HG03280 (cell line): ENCODE measurements at regions not wholly inside any gene's neighbourhood (a gene's known extent, or its start where the extent isn't known, plus 50 kb on each side); places are given as distances from the start of the nearest gene placed in this dataset.

Experiments
- ATAC-seq: cut with Tn5 transposase; IDR thresholded peaks from one replicate; pipeline ENCODE4 v1.9.1; 2021; ENCODE audit warnings: mild to moderate bottlenecking, moderate library complexity; ENCODE audit not compliant: unreplicated experiment

DNA sequence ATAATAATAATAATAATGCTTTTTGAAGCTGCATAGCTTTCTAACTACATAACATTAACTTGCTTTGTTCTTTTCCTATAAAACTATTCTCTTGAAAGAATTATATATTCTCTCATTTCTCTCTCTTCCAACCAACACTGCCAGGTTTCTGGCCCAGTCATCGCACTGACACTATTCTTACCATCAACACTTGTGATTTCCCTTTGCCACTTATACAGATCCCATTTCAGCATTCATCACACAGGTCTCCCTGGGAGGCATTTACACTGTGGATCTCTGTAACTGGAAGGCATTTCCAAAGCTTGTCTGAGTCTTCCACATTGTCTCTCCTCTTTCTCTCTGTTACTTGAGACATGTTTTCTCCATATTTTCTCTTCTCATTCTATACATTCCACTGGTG, 777.8 kb upstream of the ACO1 start:
- no peak for ATAC-seq

GRCh38 chr9:31608416-31608815, 776.0 kb upstream of the ACO1 start:
- no peak for ATAC-seq

DNA sequence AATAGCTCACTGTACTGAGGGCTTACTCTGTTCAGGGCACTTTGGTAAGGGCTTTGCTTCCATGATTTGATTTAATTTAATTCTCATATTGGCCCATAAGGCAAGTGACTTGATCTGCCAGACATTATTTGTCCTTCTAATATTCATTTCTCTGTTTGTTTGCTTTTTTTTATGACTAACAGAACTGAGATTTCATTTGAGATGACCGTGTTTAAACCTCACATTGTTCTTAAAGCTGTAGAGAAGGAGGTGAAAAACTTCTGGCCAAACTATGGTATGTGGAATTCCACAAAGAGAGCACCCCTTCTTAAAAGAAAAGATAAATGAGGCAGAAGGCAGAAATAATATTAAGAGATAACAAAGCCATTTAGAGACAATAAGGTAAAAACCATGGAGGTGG, 775.6 kb upstream of the ACO1 start:
- no peak for ATAC-seq

DNA sequence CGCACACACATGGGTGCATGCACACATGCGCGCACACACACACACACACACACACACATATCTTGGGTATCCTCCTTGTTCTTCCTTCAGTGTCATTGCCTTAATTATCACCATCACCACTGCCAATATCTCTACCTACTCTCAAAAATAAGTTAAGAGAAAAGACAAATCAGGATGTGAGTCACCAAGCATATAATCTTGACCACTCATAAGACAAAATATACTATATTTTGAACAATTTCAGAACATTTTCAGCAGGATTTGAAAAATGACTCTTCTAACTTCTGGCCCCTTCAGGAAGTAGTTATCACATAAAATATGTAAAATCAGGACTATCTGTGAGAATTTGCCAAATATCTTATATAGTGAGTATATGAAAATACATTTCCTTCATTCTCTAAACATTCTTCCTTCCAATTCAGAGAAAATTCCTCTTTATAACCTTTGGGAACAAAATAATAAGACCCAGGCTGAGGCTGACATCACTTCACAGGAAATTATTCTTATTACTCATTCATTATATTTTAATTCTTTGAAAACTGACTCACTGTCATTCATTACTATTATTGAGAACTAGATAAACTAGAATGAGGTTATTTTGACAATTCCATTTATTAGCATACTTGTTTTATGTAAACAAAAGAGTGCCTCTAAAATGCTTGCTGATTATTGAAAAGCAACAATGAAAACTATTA, 772.0 kb upstream of the ACO1 start:
- no peak for ATAC-seq

DNA sequence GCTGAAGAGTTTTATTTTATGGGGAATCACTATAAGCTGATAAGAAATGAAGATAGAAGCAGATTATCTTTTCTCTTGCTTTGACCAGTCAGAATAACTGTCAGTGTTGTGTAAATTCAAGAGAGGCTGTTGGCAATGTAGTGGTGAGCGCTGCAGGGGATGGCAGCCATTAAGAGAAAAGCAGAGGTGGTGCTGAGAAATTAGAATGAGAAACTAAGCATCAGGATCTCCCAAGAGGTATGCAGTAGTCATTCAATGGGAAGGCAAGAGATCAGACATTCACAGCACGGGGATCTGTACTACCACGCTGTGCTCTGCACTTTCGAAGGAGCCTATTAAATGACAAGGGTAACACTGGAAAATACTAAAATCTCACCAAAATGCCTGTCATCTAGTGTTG, 768.5 kb upstream of the ACO1 start:
- no peak for ATAC-seq

GRCh38 chr9:31623511-31623910, 760.9 kb upstream of the ACO1 start:
- ATAC-seq: no peak

DNA sequence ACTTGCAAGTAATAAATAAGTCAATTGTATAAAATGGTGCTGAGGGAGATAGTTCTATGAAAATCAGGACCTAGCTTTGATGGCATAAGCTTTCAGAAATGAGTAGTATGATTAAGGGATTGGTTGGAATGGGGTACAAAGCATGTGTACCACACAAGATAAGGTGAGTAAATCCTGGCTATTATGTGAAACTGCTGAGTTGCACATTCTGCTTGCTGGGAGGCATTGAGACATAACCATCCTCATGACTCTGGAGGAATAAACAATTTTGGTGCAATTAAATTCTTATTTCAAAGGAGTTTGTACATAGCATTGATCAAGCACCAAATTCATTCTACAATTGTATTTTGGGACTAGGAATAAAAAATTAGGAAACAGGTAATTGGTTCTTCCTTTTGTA, 755.2 kb upstream of the ACO1 start:
- no peak for ATAC-seq

DNA sequence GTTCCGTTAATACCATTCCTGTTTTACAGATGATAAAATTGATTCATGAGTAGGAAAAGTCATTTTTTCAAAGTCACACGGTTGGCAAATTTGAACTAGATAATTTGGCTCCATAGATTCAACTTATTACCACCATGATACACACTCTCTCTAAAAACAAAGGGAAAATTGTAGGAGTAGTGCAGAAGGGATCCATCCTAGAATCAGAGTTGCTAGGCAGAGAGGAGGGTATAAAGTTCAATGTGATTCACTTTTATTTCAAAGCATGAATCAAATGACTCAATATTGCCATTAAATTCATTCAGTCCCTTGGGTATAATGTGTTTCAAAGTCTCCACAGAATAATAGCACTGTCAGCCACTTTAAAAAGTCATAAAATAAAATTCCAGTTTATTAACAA, 747.2 kb upstream of the ACO1 start:
- ATAC-seq: no peak

GRCh38 chr9:31637861-31638260, 746.6 kb upstream of the ACO1 start:
- no peak for ATAC-seq

DNA sequence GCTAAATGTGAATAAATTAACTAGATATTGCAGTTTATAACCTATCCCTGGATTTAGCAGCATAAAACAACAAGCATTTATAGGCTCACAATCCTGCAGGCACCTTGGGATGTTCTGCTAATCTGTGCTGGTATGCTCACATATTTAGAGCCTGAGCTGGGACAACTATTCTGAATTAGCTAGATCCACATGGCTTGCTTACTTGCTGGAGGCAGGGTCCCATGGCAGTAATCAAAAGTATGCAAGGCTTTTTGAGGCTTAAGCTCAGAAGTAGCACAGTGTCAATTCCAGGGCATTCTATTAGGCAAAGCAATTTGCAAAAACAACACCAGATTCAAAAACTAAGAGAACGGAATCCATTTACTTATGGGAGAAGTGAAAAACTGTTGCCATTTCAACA, 745.0 kb upstream of the ACO1 start:
- ATAC-seq: no peak

DNA sequence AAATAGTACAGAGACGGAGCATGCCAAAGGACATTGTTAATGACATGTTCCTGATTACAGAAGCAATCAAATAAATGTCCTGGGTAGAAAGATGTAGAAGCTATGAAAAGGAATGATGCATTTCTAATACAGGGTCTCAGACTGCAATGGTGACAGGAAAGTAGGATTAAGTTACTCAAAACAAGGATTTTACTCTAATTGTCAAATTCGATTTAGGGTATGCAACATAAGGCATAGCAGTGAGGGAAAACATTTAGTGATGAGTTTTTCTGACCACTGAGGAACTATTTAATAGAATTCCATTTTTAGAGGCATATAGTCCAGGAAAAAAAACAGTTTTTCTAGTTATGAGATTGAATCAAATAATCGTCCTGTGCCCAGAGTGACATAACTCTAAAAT, 715.1 kb upstream of the ACO1 start:
- ATAC-seq: no peak

GRCh38 chr9:31671011-31671410, 713.4 kb upstream of the ACO1 start:
- ATAC-seq: no peak

DNA sequence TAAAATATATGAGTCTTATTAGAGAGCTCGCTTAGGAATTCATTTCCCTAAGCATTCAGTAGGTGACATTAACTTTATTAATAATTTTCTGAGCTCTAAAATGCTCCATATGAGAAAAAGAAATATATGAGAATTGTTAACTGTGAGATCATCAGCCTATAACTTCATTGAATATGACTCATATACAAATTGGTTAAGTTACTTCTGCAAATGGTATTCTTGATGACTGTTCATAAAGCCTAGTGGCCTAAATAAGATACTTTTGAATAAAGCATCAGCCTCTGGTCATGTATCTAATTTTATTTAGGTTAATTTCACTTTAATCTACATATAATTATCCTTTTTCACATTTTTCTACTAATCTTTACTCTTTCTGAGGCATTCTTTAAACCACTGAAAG, 710.2 kb upstream of the ACO1 start:
- ATAC-seq: no peak

- no peak for ATAC-seq
These were observed 707.0 kb upstream of the ACO1 start for GRCh38 chr9:31677415-31677814.

DNA sequence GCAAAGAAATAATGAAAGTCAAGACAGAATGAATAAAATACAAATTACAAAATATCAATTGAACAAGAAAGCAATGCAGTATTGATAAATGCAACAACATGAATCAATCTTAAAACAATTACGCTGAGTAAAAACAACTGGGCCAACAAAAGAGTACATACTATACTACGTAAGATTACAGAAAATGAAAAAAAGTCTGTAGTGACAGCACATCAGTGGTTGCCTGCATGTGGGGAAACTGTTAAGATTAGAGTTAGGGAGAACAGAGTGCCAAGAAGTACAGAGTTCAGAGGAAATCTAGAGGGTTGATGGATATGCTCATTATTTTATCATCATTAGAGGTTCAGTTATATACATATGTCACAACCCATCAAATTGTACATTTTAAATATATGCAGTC, 706.6 kb upstream of the ACO1 start:
- no peak for ATAC-seq

DNA sequence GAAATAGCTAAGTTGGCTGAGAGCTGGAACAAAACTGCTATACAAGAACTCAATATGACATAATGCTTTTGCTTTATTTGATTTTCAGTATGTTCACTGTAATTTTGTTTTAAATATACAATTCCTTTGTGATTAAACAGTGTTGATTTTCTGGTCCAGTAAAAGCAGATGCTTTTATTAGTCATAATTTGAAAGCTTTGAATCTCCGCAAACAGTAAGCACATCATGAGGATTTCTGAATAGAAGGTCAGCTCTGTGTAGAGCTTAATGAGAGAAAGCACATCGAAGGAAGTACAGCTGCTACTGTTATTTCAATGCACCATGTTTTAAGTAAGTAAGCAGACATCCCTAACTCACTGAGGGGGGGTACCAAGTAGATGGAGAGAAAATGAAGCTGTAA, 701.3 kb upstream of the ACO1 start:
- no peak for ATAC-seq

DNA sequence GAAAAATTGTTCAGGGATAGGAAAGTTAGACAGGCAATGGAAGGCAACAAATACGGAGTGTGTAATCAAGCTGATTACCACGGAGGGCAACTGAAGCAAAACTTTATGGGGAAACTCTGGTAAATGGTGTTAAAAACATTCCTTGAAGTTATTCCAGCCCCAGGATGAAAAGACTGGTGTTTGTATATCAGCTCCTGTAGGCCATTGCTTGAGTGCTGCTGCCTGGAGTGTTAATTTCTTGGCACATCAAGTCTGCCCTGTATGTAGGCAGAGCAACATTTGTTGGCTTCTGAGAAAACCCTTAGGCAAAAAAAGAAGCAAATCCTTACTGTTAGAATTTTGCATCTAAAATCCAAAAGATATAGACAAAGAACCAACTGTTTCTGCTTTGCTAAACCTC, 686.5 kb upstream of the ACO1 start:
- no peak for ATAC-seq

- no peak for ATAC-seq
These were observed 684.6 kb upstream of the ACO1 start for GRCh38 chr9:31699836-31700235.

- no peak for ATAC-seq
These were observed 684.0 kb upstream of the ACO1 start for GRCh38 chr9:31700252-31701045.

- no peak for ATAC-seq
These were observed 681.5 kb upstream of the ACO1 start for GRCh38 chr9:31702957-31703356.

- ATAC-seq: no peak
These were observed 669.2 kb upstream of the ACO1 start for GRCh38 chr9:31715250-31715649.

DNA sequence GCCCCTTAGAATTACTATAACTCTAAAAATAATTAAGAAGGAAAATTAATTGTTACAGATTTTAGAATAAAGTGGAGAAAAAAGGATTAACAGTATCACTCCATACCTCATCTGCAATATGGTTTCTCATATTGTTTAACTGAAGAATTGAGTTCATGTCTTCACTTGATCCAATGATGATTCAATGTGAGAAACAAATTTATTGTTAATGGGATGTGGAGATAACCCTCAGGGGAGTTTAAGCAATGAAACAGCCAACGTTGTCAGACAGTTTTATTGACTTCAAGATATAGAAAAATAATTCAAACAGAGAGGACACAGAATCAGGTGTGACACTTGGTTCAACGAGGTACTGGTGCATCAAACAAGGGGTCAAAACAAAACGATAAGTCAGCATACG, 665.2 kb upstream of the ACO1 start:
- no peak for ATAC-seq

- ATAC-seq: no peak
These were observed 654.0 kb upstream of the ACO1 start for GRCh38 chr9:31730398-31730797.
